Peyer's patch (tissue), 4 donors: ENCODE measurements at regions not wholly inside any gene's neighbourhood (a gene's known extent, or its start where the extent isn't known, plus 50 kb on each side); places are given as distances from the start of the nearest gene placed in this dataset.

ENCODE experiments used
- POLR2A ChIP-seq, 2 donors: fragments of 450-650 bp; IDR thresholded peaks; one replicate each; pipeline ENCODE4 v1.5.1; 2017; ENCODE audit warnings: antibody characterized with exemption in 2 of 2, mild to moderate bottlenecking in 2 of 2, moderate library complexity in 2 of 2
- TF ChIP-seq, protein P1 (sequence below), 6 experiments: fragments of 450-650 bp in 4 of 6; fragments of 200-600 bp in 2 of 6; sonication (generic) in 1 of 6; IDR thresholded peaks; one replicate each; pipeline ENCODE4 v1.5.1; 2017 to 2019; ENCODE audit warnings: antibody characterized with exemption in 6 of 6, mild to moderate bottlenecking in 3 of 6, moderate library complexity in 1 of 6

DNA sequence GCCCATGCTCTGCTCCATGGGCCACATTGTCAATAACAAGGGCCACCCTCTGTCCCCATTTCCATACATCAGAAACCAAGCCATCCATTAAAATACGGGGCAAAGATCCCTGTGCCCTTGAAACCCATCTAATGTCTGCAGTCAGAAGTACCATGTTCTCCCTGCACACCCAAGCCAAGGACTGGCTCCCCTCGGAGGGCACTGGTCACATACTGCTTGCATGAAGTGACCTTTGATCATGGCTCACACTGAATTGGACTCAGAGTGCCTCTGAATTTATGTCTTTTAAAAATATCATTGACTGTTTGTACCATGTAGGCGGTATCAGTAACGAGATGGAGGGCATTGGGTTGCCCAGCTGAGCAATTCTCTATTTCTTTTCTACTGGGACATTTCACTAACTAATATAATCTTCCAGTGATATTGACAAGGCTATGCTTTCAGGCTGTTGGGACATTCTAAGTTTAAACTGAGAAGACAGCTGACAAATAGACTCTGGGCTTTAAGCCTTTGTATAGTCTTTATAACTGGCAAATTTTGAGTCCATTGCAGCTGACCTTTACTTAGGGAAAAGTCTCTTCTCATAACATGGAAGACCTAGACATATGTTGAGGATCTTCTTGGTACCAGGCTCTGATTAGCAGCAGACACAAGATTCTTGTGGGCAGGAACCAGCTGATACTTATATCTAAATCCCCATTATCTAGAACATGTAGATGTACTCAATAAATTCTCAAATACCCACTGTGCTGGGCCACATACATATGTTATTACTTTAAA, 214.3 kb downstream of the MYCN start:
- TF ChIP-seq, protein P1, sequence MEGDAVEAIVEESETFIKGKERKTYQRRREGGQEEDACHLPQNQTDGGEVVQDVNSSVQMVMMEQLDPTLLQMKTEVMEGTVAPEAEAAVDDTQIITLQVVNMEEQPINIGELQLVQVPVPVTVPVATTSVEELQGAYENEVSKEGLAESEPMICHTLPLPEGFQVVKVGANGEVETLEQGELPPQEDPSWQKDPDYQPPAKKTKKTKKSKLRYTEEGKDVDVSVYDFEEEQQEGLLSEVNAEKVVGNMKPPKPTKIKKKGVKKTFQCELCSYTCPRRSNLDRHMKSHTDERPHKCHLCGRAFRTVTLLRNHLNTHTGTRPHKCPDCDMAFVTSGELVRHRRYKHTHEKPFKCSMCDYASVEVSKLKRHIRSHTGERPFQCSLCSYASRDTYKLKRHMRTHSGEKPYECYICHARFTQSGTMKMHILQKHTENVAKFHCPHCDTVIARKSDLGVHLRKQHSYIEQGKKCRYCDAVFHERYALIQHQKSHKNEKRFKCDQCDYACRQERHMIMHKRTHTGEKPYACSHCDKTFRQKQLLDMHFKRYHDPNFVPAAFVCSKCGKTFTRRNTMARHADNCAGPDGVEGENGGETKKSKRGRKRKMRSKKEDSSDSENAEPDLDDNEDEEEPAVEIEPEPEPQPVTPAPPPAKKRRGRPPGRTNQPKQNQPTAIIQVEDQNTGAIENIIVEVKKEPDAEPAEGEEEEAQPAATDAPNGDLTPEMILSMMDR (IDR thresholded peaks at IDR 0.05), result no peak
- TF ChIP-seq POLR2A (IDR thresholded peaks at IDR 0.05), result no peak
